ENCODE measurements at regions not wholly inside any gene's neighbourhood (a gene's known extent, or its start where the extent isn't known, plus 50 kb on each side); places are given as distances from the start of the nearest gene placed in this dataset.
A peak's percentile ranks its signal among the peaks of the same experiment; 100 is the strongest.

GRCh38 chr10:58943256-58943890, 233.1 kb upstream of the PHYHIPL start:
- H3K4me3 ChIP-seq (ENCODE audit: low read depth, low read length) = no peak overlapping the region
- no peak for DNase-seq (ENCODE audit: low read depth)
- TF ChIP-seq, protein P1, sequence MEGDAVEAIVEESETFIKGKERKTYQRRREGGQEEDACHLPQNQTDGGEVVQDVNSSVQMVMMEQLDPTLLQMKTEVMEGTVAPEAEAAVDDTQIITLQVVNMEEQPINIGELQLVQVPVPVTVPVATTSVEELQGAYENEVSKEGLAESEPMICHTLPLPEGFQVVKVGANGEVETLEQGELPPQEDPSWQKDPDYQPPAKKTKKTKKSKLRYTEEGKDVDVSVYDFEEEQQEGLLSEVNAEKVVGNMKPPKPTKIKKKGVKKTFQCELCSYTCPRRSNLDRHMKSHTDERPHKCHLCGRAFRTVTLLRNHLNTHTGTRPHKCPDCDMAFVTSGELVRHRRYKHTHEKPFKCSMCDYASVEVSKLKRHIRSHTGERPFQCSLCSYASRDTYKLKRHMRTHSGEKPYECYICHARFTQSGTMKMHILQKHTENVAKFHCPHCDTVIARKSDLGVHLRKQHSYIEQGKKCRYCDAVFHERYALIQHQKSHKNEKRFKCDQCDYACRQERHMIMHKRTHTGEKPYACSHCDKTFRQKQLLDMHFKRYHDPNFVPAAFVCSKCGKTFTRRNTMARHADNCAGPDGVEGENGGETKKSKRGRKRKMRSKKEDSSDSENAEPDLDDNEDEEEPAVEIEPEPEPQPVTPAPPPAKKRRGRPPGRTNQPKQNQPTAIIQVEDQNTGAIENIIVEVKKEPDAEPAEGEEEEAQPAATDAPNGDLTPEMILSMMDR (IDR thresholded peaks at IDR 0.05; ENCODE audit: insufficient read depth, low read depth, low read length) = no peak

- DNase-seq (ENCODE audit: low read depth) = no peak
- no peak overlapping the region for H3K4me3 ChIP-seq (ENCODE audit: low read depth, low read length)
- TF ChIP-seq, protein P1 (IDR thresholded peaks at IDR 0.05; ENCODE audit: insufficient read depth, low read depth, low read length) = no peak
Measured at GRCh38 chr10:58943960-58944359, 232.5 kb upstream of the PHYHIPL start.

- DNase-seq (ENCODE audit: low read depth) = no peak
- H3K4me3 ChIP-seq (ENCODE audit: low read depth, low read length) = no peak overlapping the region
- TF ChIP-seq, protein P1 (IDR thresholded peaks at IDR 0.05; ENCODE audit: insufficient read depth, low read depth, low read length) = no peak
Measured at GRCh38 chr10:58948303-58948702, 228.1 kb upstream of the PHYHIPL start.

DNA sequence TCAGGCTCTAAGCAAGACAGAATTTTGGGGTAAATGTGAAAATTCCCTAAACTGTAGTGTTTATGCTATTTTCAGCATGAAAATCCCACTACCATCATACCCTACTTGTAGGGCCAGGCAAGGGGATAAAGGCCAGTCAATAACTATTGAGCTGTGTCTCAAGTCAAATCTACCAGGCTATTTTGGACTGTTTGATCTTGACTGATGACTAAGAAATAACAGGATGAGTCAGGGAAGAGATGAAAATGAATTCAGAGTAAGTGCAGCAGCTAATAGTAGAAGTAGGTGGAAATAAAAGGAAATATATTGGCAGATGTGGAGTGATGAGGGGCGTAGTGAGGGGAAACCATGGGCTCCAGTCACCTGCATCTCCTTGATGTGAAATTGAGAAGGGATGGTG, 225.8 kb upstream of the PHYHIPL start:
- H3K4me3 ChIP-seq (ENCODE audit: low read depth, low read length) = no peak overlapping the region
- DNase-seq (ENCODE audit: low read depth) = no peak
- TF ChIP-seq, protein P1 (IDR thresholded peaks at IDR 0.05; ENCODE audit: insufficient read depth, low read depth, low read length) = no peak

GRCh38 chr10:58951087-58951486, 225.4 kb upstream of the PHYHIPL start:
- TF ChIP-seq, protein P1 (IDR thresholded peaks at IDR 0.05; ENCODE audit: insufficient read depth, low read depth, low read length) = no peak
- no peak for DNase-seq (ENCODE audit: low read depth)
- H3K4me3 ChIP-seq (ENCODE audit: low read depth, low read length) = no peak overlapping the region

GRCh38 chr10:58951746-58952145, 224.7 kb upstream of the PHYHIPL start:
- TF ChIP-seq, protein P1 (IDR thresholded peaks at IDR 0.05; ENCODE audit: insufficient read depth, low read depth, low read length) = no peak
- H3K4me3 ChIP-seq (ENCODE audit: low read depth, low read length) = no peak overlapping the region
- peak; percentile 59 for DNase-seq (ENCODE audit: low read depth)

- DNase-seq (ENCODE audit: low read depth) = peak; percentile 46
- no peak overlapping the region for H3K4me3 ChIP-seq (ENCODE audit: low read depth, low read length)
- TF ChIP-seq, protein P1 (IDR thresholded peaks at IDR 0.05; ENCODE audit: insufficient read depth, low read depth, low read length) = no peak
Measured at GRCh38 chr10:58952162-58952601, 224.3 kb upstream of the PHYHIPL start.
